HL-60 (cell line): ENCODE measurements at regions not wholly inside any gene's neighbourhood (a gene's known extent, or its start where the extent isn't known, plus 50 kb on each side); places are given as distances from the start of the nearest gene placed in this dataset.

ENCODE experiments used
- GABPA ChIP-seq: IDR thresholded peaks from 2 replicates; pipeline ENCODE4 v1.6.1; 2012; ENCODE audit warnings: low read depth
- POLR2AphosphoS5 ChIP-seq: IDR thresholded peaks from 2 replicates; pipeline ENCODE4 v1.6.1; 2012; ENCODE audit warnings: low read depth
- SPI1 ChIP-seq: IDR thresholded peaks from 2 replicates; pipeline ENCODE4 v1.6.1; 2012; ENCODE audit warnings: low read depth, mild to moderate bottlenecking, borderline replicate concordance
- TF ChIP-seq, protein P1 (sequence below): IDR thresholded peaks from one replicate; pipeline ENCODE4 v1.5.1; 2011; ENCODE audit warnings: low read length, control low read depth, inconsistent platforms; ENCODE audit not compliant: insufficient read depth

DNA sequence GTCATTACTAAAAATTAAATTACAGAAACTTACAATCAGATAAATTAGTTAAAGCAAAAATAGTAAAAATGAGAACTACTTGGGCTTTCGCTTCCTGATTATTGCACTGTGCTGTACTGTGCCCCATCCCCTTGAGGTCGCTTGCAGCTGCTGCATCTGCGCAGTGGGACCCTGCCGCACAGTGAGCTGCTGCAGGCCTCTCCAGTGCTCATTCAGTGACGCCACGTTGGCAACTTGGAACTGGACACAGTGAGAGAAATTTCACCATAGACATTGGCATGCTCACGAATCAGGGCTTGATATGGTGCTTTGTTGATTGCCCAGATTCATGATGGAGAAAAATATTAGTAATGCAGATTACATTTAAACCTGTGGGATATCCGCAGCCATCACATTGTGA lies 290.8 kb upstream of the MYT1L start:
- TF ChIP-seq, protein P1, sequence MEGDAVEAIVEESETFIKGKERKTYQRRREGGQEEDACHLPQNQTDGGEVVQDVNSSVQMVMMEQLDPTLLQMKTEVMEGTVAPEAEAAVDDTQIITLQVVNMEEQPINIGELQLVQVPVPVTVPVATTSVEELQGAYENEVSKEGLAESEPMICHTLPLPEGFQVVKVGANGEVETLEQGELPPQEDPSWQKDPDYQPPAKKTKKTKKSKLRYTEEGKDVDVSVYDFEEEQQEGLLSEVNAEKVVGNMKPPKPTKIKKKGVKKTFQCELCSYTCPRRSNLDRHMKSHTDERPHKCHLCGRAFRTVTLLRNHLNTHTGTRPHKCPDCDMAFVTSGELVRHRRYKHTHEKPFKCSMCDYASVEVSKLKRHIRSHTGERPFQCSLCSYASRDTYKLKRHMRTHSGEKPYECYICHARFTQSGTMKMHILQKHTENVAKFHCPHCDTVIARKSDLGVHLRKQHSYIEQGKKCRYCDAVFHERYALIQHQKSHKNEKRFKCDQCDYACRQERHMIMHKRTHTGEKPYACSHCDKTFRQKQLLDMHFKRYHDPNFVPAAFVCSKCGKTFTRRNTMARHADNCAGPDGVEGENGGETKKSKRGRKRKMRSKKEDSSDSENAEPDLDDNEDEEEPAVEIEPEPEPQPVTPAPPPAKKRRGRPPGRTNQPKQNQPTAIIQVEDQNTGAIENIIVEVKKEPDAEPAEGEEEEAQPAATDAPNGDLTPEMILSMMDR: no peak
- TF ChIP-seq POLR2AphosphoS5: no peak
- no peak for TF ChIP-seq SPI1
- TF ChIP-seq GABPA: no peak
